GM18517 (cell line): ENCODE measurements at regions not wholly inside any gene's neighbourhood (a gene's known extent, or its start where the extent isn't known, plus 50 kb on each side); places are given as distances from the start of the nearest gene placed in this dataset.

ENCODE experiments used
- ATAC-seq: cut with Tn5 transposase; IDR thresholded peaks from one replicate; pipeline ENCODE4 v1.9.1; 2021; ENCODE audit warnings: mild to moderate bottlenecking, moderate library complexity; ENCODE audit not compliant: unreplicated experiment

- no peak for ATAC-seq
Observed at GRCh38 chr2:122886479-122887145, 1131.2 kb downstream of the TSN start.

- ATAC-seq: no peak
Observed at GRCh38 chr2:122899614-122900013, 1125.5 kb upstream of the CNTNAP5 start.

GRCh38 chr2:122905431-122905830, 1119.7 kb upstream of the CNTNAP5 start:
- ATAC-seq: no peak

GRCh38 chr2:122908159-122908558, 1116.9 kb upstream of the CNTNAP5 start:
- ATAC-seq: no peak

- ATAC-seq: no peak
Observed at GRCh38 chr2:122927197-122927596, 1097.9 kb upstream of the CNTNAP5 start.

GRCh38 chr2:122927710-122928557, 1097.2 kb upstream of the CNTNAP5 start:
- ATAC-seq: no peak

GRCh38 chr2:122929347-122929746, 1095.7 kb upstream of the CNTNAP5 start:
- no peak for ATAC-seq

GRCh38 chr2:122935506-122935905, 1089.6 kb upstream of the CNTNAP5 start:
- no peak for ATAC-seq

GRCh38 chr2:122939796-122940195, 1085.3 kb upstream of the CNTNAP5 start:
- ATAC-seq: no peak

- ATAC-seq: no peak
Observed at GRCh38 chr2:122949523-122949922, 1075.6 kb upstream of the CNTNAP5 start.

- no peak for ATAC-seq
Observed at GRCh38 chr2:122955776-122956175, 1069.3 kb upstream of the CNTNAP5 start.

- ATAC-seq: no peak
Observed at GRCh38 chr2:122960759-122961641, 1064.1 kb upstream of the CNTNAP5 start.

GRCh38 chr2:122966461-122966860, 1058.6 kb upstream of the CNTNAP5 start:
- ATAC-seq: no peak

GRCh38 chr2:122977580-122977979, 1047.5 kb upstream of the CNTNAP5 start:
- no peak for ATAC-seq

GRCh38 chr2:122980671-122981070, 1044.4 kb upstream of the CNTNAP5 start:
- ATAC-seq: no peak

- no peak for ATAC-seq
Observed at GRCh38 chr2:122982936-122983335, 1042.2 kb upstream of the CNTNAP5 start.

- no peak for ATAC-seq
Observed at GRCh38 chr2:122988395-122989221, 1036.5 kb upstream of the CNTNAP5 start.

- ATAC-seq: no peak
Observed at GRCh38 chr2:122993592-122993991, 1031.5 kb upstream of the CNTNAP5 start.

- no peak for ATAC-seq
Observed at GRCh38 chr2:122999258-122999657, 1025.8 kb upstream of the CNTNAP5 start.

GRCh38 chr2:122999821-123000220, 1025.3 kb upstream of the CNTNAP5 start:
- ATAC-seq: no peak
